Common myeloid progenitor, CD34-positive (primary cell): ENCODE measurements at regions not wholly inside any gene's neighbourhood (a gene's known extent, or its start where the extent isn't known, plus 50 kb on each side); places are given as distances from the start of the nearest gene placed in this dataset.

Source experiments
- CTCF ChIA-PET: fragments of 350-600 bp; sonication (Branson Sonifier 250); formaldehyde crosslinking; loops from one replicate; lab custom pipeline; 2021; ENCODE audit warnings: antibody characterized with exemption; lab: Charles Lee
- POLR2A ChIA-PET: fragments of 350-600 bp; sonication (Branson Sonifier 250); formaldehyde crosslinking; loops from one replicate; lab custom pipeline; 2021; ENCODE audit warnings: antibody characterized with exemption; lab: Charles Lee
- DNase-seq, 3 donors: peaks; one replicate each; pipeline versions ENCODE4 v3.0.0 to v3.0.0-alpha.2; 2013
- H3K27ac ChIP-seq, 2 experiments: 1 replicate in 1 of 2; 2 replicates in 1 of 2; pipeline ENCODE4 v1.7.0; 2013; ENCODE audit warnings: inconsistent platforms in 2 of 2, low read length in 2 of 2, mild to moderate bottlenecking in 2 of 2, low read depth in 1 of 2, moderate library complexity in 1 of 2; ENCODE audit not compliant: severe bottlenecking in 2 of 2, insufficient read depth in 1 of 2, poor library complexity in 1 of 2
- H3K27me3 ChIP-seq, 5 experiments: replicated peaks in 2 of 5; 1 replicate in 3 of 5; 2 replicates in 2 of 5; pipeline versions ENCODE4 v1.6.1 to v1.7.0; 2013; ENCODE audit warnings: low read length in 4 of 5, mild to moderate bottlenecking in 2 of 5, moderate library complexity in 2 of 5, inconsistent platforms in 1 of 5; ENCODE audit not compliant: insufficient read depth in 5 of 5, control insufficient read depth in 4 of 5
- H3K36me3 ChIP-seq, 4 experiments: 1 replicate in 2 of 4; 2 replicates in 2 of 4; pipeline versions ENCODE4 v1.6.1 to v1.7.0; 2013; ENCODE audit warnings: low read length in 3 of 4, control low read depth in 1 of 4, mild to moderate bottlenecking in 1 of 4; ENCODE audit not compliant: control insufficient read depth in 4 of 4, insufficient read depth in 4 of 4
- H3K4me1 ChIP-seq, 4 experiments: 1 replicate in 3 of 4; 2 replicates in 1 of 4; pipeline versions ENCODE4 v1.6.1 to v1.7.1; 2013; ENCODE audit warnings: low read length in 3 of 4, mild to moderate bottlenecking in 3 of 4, control low read depth in 1 of 4, inconsistent platforms in 1 of 4, moderate library complexity in 1 of 4; ENCODE audit not compliant: control insufficient read depth in 4 of 4, insufficient read depth in 4 of 4; ENCODE audit errors: control extremely low read depth in 1 of 4
- H3K4me3 ChIP-seq, 7 experiments: 1 replicate in 4 of 7; 2 replicates in 3 of 7; pipeline versions ENCODE4 v1.5.1 to v1.7.0; 2013; ENCODE audit warnings: mild to moderate bottlenecking in 7 of 7, low read length in 6 of 7, moderate library complexity in 6 of 7, inconsistent platforms in 2 of 7, low read depth in 2 of 7, control low read depth in 1 of 7; ENCODE audit not compliant: insufficient read depth in 4 of 7, control insufficient read depth in 1 of 7; ENCODE audit errors: extremely low read depth in 1 of 7
- H3K9me3 ChIP-seq, 5 experiments: 1 replicate in 4 of 5; 2 replicates in 1 of 5; pipeline versions ENCODE4 v1.6.1 to v1.7.1; 2013; ENCODE audit warnings: low read length in 4 of 5, mild to moderate bottlenecking in 2 of 5, inconsistent platforms in 1 of 5, low read depth in 1 of 5, moderate library complexity in 1 of 5; ENCODE audit not compliant: control insufficient read depth in 4 of 5, insufficient read depth in 2 of 5; ENCODE audit errors: control extremely low read depth in 1 of 5
- WGBS: methylation state at CpG from one replicate; pipeline ENCODE4 v1.1.5; 2013; ENCODE audit not compliant: insufficient coverage; 5-methylcytosine and 5-hydroxymethylcytosine counted together

DNA sequence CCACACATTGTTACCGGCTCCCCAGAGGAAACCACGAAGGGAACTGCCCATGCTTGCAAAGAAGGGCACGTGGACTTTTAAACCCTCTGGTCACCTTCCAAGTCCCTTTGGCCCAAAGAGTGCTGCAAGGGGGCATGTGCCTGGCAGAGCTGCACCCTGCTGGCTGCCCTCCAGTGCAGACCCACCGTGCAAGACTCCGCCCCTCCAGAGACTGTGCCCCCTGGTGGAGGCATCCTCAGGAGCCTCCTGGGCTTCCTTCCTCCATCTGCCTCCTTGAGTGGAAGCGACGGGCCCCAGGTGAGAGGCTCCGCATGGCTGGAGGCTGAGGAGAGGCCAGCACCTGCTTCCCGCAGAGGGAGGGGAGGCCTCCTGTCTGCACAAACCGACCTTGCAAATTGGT lies 100.6 kb downstream of the CRYAA start:
- H3K9me3 ChIP-seq = no peaks in the 10 kb centered on the region
- POLR2A ChIA-PET = interaction anchor here (0.6 kb wide), 1 partner anchor 68 kb away, joined by 3 read pairs; no protein-coding TSS in a partner anchor
- peaks cover 0 to 4% (median 2%) of the 10 kb centered on the region in 5 experiments for H3K27me3 ChIP-seq
- CTCF ChIA-PET = interaction anchor here (0.7 kb wide), 1 partner anchor 48 kb away, joined by 3 read pairs; no protein-coding TSS in a partner anchor
- no peaks in the 10 kb centered on the region for H3K36me3 ChIP-seq
- no peak overlapping the region for H3K27ac ChIP-seq
- WGBS = 79% methylated on average over 8 of the region's 10 CpGs
- H3K4me1 ChIP-seq = peaks cover 0 to 12% (median 5%) of the 10 kb centered on the region in 4 experiments
- H3K4me3 ChIP-seq = no peak overlapping the region
- peak; percentile 27 to 49 (median 46) for DNase-seq

DNA sequence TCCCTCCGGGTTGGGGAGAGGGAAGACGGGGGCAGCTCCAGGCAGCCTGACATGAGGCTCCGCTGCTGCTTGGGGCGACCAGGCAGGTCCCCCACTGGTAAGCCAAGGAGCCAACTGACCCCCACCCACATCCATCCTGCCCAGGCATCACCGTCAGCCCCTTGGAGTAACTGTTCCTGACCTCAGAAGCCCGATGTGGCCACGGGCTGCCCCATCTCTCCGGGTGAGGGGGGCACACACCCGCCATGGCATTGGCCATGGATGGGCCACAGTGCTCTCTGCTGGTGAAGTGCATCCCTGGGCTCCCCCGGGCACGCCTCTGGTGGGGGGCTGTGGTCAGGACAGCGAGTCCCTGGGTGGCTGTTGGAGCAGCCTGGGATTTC lies 100.0 kb downstream of the CRYAA start:
- no peak for DNase-seq
- peaks cover 0 to 12% (median 5%) of the 10 kb centered on the region in 4 experiments for H3K4me1 ChIP-seq
- 88% methylated on average over 9 of the region's 12 CpGs for WGBS
- H3K27me3 ChIP-seq = peaks cover 0 to 4% (median 2%) of the 10 kb centered on the region in 5 experiments
- POLR2A ChIA-PET = no interaction called here
- no peak overlapping the region for H3K4me3 ChIP-seq
- no peaks in the 10 kb centered on the region for H3K9me3 ChIP-seq
- H3K36me3 ChIP-seq = no peaks in the 10 kb centered on the region
- CTCF ChIA-PET = interaction anchor here (0.7 to 2.0 kb wide), 4 partner anchors 8 to 377 kb away, joined by 3 to 6 read pairs (median 4); no protein-coding TSS in a partner anchor
- no peak overlapping the region for H3K27ac ChIP-seq

DNA sequence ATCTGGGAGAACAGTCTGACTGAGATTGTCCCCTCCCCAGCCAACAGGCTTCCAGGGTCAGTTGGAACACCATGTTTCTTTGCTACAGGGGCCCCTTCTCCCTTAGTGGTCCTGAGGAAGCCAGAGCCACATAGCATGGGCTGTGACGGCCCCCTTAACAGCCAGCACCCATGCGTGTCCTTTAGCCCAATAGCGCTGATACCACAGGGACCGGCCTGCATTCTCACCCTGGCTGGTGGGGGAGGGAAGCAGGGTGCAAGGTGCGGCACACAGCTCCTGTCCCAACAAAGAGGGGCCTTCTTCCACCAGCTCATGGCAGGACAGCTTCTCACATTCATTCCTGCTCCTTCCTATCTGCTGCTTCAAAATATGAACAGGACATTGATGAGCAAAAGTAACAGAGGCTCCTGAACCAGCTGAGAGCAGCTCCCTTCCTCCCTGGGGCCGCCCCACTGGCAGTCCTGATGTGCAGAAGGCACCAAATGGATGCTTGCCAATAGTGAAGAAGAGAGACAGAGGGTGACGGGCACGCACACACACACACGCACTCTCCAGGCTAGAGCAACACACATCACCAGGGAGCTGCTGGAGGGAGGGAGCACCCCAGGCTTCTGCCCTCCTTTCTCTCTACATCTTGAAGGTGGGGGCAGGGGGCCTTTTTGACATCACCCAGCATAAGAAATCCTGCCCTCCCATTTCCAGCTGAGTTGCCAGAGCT lies 99.4 kb downstream of the CRYAA start:
- Histone ChIP-seq H3K9me3 (no peaks in the 10 kb centered on the region), H3K36me3 (no peaks in the 10 kb centered on the region), H3K4me3 (no peak overlapping the region), H3K27ac (no peak overlapping the region), H3K27me3 (peaks cover 0 to 4% (median under 1%) of the 10 kb centered on the region in 5 experiments), H3K4me1 (peaks cover 0 to 12% (median 5%) of the 10 kb centered on the region in 4 experiments)
- DNase-seq = peak; percentile 5 to 39 (median 18)
- WGBS = 90% methylated on average over 5 of the region's 9 CpGs
- CTCF ChIA-PET = interaction anchor here (0.7 to 2.0 kb wide), 4 partner anchors 9 to 377 kb away, joined by 3 to 6 read pairs (median 4); no protein-coding TSS in a partner anchor
- POLR2A ChIA-PET = interaction anchor here (1.1 kb wide), 1 partner anchor 78 kb away, joined by 3 read pairs; no protein-coding TSS in a partner anchor

DNA sequence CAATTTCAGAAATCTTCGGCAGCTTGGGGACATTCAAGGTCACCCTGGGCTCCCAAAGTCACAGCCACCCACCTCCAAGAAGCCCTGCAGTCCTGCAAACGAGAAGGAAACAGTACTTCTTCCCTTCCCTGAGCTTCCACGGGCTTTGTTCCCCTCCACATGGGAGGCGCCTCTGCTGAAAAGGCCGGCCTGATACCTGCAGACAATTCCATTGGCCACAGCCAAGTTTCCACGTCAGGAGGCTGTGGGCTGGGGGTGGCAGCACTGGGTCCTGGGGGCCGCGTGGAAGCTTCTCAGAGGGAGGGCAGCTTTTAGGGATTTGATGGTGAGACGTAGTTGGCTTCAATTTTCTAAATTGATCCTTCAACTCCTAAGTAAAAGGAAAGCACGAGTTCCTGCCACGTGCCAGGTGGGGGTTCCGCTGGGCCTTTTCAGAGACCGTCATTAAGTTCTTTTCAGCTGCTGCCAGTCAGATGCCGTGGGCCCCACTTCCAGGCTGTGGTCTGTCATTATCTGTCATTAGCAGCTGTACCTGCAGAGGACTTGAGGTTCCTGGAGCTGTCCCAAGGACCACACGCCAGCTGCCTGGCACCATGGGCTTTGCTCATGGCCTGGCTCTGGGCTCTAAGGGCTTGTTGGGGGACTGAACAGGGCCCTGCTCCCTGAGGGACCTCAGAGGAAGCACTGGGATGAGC lies 98.7 kb downstream of the CRYAA start:
- Histone ChIP-seq H3K4me1 (peaks cover 0 to 12% (median 5%) of the 10 kb centered on the region in 4 experiments), H3K9me3 (peaks cover 0 to under 1% (median 0%) of the 10 kb centered on the region in 5 experiments), H3K27me3 (peaks cover 0 to under 1% (median 0%) of the 10 kb centered on the region in 5 experiments), H3K36me3 (no peaks in the 10 kb centered on the region), H3K4me3 (no peak overlapping the region), H3K27ac (no peak overlapping the region)
- DNase-seq = peak; percentile 70 to 93 (median 86)
- CTCF ChIA-PET = interaction anchor here (0.7 to 2.0 kb wide), 4 partner anchors 9 to 378 kb away, joined by 3 to 6 read pairs (median 4); no protein-coding TSS in a partner anchor
- POLR2A ChIA-PET = interaction anchor here (0.5 to 1.1 kb wide), 2 partner anchors 66 to 79 kb away, joined by 3 to 5 read pairs; no protein-coding TSS in a partner anchor
- 46% methylated on average over 11 of the region's 15 CpGs for WGBS

DNA sequence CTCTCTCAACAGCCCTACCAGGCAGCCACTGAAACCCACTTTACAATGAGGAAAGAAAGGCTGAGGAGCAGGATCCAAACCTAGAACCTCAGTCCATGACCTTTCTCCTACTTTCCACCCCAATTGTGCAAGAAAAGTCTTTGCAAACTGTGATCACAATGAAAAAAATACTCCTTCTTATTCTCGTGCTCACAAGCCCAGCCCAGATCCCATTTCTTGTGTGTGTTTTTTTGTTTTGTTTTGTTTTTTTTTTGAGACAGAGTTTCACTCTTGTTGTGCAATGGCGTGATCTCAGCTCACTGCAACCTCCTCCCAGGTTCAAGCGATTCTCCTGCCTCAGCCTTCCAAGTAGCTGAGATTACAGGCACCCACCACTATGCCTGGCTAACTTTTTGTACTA lies 97.7 kb downstream of the CRYAA start:
- 100% methylated on average over 1 of the region's 3 CpGs for WGBS
- peaks cover 0 to 12% (median 5%) of the 10 kb centered on the region in 4 experiments for H3K4me1 ChIP-seq
- H3K9me3 ChIP-seq = peaks cover 0 to 3% (median 0%) of the 10 kb centered on the region in 5 experiments
- POLR2A ChIA-PET = no interaction called here
- H3K36me3 ChIP-seq = no peaks in the 10 kb centered on the region
- DNase-seq = no peak
- CTCF ChIA-PET = interaction anchor here (0.6 to 2.0 kb wide), 2 partner anchors 10 to 1242 kb away, joined by 3 to 6 read pairs; no protein-coding TSS in a partner anchor
- no peak overlapping the region for H3K4me3 ChIP-seq
- no peak overlapping the region for H3K27ac ChIP-seq
- H3K27me3 ChIP-seq = no peaks in the 10 kb centered on the region

DNA sequence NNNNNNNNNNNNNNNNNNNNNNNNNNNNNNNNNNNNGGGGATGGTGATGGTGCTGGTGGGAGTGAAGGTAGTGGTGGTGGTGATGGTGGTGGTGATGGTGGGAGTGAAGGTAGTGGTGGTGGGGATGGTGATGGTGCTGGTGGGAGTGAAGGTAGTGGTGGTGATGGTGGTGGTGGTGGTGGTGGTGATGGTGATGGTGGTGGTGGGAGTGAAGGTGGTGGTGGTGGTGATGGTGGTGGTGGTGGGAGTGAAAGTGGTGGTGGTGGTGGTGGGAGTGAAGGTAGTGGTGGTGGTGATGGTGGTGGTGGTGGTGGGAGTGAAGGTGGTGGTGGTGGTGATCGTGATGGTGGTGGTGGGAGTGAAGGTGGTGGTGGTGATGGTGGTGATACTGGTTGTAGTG lies 93.6 kb downstream of the CRYAA start:
- no CpG with 5 or more reads among the region's 1 CpG for WGBS
- ChIA-PET CTCF (no interaction called here), POLR2A (no interaction called here)
- Histone ChIP-seq H3K27me3 (no peaks in the 10 kb centered on the region), H3K27ac (no peak overlapping the region), H3K9me3 (peaks cover 0 to 3% (median 0%) of the 10 kb centered on the region in 5 experiments), H3K36me3 (no peaks in the 10 kb centered on the region), H3K4me3 (no peak overlapping the region), H3K4me1 (peaks cover 0 to 3% (median under 1%) of the 10 kb centered on the region in 4 experiments)
- DNase-seq = peak in 1 of 3 donors; percentile 42
